ENCODE measurements at regions not wholly inside any gene's neighbourhood (a gene's known extent, or its start where the extent isn't known, plus 50 kb on each side); places are given as distances from the start of the nearest gene placed in this dataset.

DNA sequence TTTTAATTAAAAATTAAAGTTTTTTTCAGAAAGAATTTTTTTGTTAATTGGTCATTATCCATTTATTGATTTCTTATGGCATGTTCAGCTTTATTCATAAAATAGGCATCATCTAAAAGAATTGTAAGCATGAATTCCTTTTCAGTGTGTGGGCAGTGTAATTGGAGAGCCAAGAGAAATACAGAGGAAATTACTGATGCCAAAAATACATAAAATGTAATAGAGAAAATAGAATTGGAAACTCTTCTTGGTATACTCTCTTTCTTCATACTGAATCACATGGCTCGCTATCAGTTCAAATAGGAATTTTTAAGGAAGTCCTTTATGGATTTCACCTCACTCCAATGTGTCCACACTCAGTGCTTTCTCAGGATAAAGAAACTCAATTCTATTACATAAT is 663.6 kb upstream of the NRXN1 start:
- TF ChIP-seq, protein P1, sequence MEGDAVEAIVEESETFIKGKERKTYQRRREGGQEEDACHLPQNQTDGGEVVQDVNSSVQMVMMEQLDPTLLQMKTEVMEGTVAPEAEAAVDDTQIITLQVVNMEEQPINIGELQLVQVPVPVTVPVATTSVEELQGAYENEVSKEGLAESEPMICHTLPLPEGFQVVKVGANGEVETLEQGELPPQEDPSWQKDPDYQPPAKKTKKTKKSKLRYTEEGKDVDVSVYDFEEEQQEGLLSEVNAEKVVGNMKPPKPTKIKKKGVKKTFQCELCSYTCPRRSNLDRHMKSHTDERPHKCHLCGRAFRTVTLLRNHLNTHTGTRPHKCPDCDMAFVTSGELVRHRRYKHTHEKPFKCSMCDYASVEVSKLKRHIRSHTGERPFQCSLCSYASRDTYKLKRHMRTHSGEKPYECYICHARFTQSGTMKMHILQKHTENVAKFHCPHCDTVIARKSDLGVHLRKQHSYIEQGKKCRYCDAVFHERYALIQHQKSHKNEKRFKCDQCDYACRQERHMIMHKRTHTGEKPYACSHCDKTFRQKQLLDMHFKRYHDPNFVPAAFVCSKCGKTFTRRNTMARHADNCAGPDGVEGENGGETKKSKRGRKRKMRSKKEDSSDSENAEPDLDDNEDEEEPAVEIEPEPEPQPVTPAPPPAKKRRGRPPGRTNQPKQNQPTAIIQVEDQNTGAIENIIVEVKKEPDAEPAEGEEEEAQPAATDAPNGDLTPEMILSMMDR (optimal IDR thresholded peaks at IDR 0.05 in 1 of 3, IDR thresholded peaks at IDR 0.05 in 1 of 3, conservative IDR thresholded peaks at IDR 0.05 in 1 of 3; ENCODE audit: extremely low read depth in 1 of 3, insufficient read depth in 2 of 3, low read length in 3 of 3) = no peak
- no peak for TF ChIP-seq EZH2 (IDR thresholded peaks at IDR 0.05; ENCODE audit: low read length)
